Suprapubic skin (tissue), 4 donors: ENCODE measurements at regions not wholly inside any gene's neighbourhood (a gene's known extent, or its start where the extent isn't known, plus 50 kb on each side); places are given as distances from the start of the nearest gene placed in this dataset.

Experiments
- DNase-seq, 2 donors: peaks; one replicate each; pipeline ENCODE4 v3.0.0-alpha.2; 2019; ENCODE audit warnings: low spot score in 2 of 2
- H3K27ac ChIP-seq: fragments of 200-600 bp; sonication (generic); one replicate; pipeline ENCODE4 v1.5.1; 2019
- H3K27me3 ChIP-seq: fragments of 200-600 bp; sonication (generic); one replicate; pipeline ENCODE4 v1.5.1; 2019
- H3K36me3 ChIP-seq: fragments of 200-600 bp; sonication (generic); one replicate; pipeline ENCODE4 v1.5.1; 2019
- H3K4me1 ChIP-seq: fragments of 200-600 bp; sonication (generic); one replicate; pipeline ENCODE4 v1.5.1; 2019
- H3K4me3 ChIP-seq: fragments of 200-600 bp; sonication (generic); one replicate; pipeline ENCODE4 v1.5.1; 2019; ENCODE audit warnings: mild to moderate bottlenecking
- H3K9me3 ChIP-seq: fragments of 200-600 bp; sonication (generic); one replicate; pipeline ENCODE4 v1.5.1; 2019
- CTCF ChIP-seq, 2 donors: fragments of 200-600 bp in 1 of 2; fragments of 450-650 bp in 1 of 2; sonication (generic) in 1 of 2; IDR thresholded peaks; one replicate each; pipeline ENCODE4 v1.5.1; 2016 to 2019; ENCODE audit warnings: antibody characterized with exemption in 2 of 2, mild to moderate bottlenecking in 1 of 2, moderate library complexity in 1 of 2
- EP300 ChIP-seq: sonication (generic); formaldehyde crosslinking; IDR thresholded peaks from one replicate; pipeline ENCODE4 v1.6.1; 2017; ENCODE audit warnings: antibody characterized with exemption
- POLR2A ChIP-seq, 2 donors: fragments of 450-650 bp; IDR thresholded peaks; one replicate each; pipeline ENCODE4 v1.6.1; 2017; ENCODE audit warnings: antibody characterized with exemption in 2 of 2, mild to moderate bottlenecking in 2 of 2, moderate library complexity in 2 of 2
- POLR2AphosphoS5 ChIP-seq, 3 donors: sonication (generic); formaldehyde crosslinking; IDR thresholded peaks; one replicate each; pipeline ENCODE4 v1.6.1; 2017; ENCODE audit warnings: antibody characterized with exemption in 3 of 3
- WGBS: methylation state at CpG from one replicate; pipeline ENCODE4 v1.1.5; 2018; 5-methylcytosine and 5-hydroxymethylcytosine counted together

GRCh38 chr3:176428552-176428951 is 768.7 kb downstream of the TBL1XR1 start:
- Histone ChIP-seq H3K27ac (no peak overlapping the region), H3K27me3 (no peaks in the 10 kb centered on the region), H3K36me3 (no peaks in the 10 kb centered on the region), H3K9me3 (no peaks in the 10 kb centered on the region), H3K4me3 (no peak overlapping the region), H3K4me1 (peaks cover 3% of the 10 kb centered on the region)
- DNase-seq, result no peak
- TF ChIP-seq EP300 (no peak), POLR2AphosphoS5 (IDR thresholded peaks at IDR 0.05) (no peak), POLR2A (IDR thresholded peaks at IDR 0.05) (no peak), CTCF (IDR thresholded peaks at IDR 0.05) (no peak)
- WGBS, result 60% methylated on average over 4 of the region's 4 CpGs

GRCh38 chr3:176426371-176426770 is 770.9 kb downstream of the TBL1XR1 start:
- no peak for DNase-seq
- no peak overlapping the region for H3K4me3 ChIP-seq
- H3K27ac ChIP-seq, result no peak overlapping the region
- H3K9me3 ChIP-seq, result no peaks in the 10 kb centered on the region
- peaks cover 3% of the 10 kb centered on the region for H3K4me1 ChIP-seq
- no peaks in the 10 kb centered on the region for H3K36me3 ChIP-seq
- no peaks in the 10 kb centered on the region for H3K27me3 ChIP-seq
- TF ChIP-seq POLR2A (IDR thresholded peaks at IDR 0.05) (no peak), EP300 (no peak), CTCF (IDR thresholded peaks at IDR 0.05) (no peak), POLR2AphosphoS5 (IDR thresholded peaks at IDR 0.05) (no peak)

- H3K27me3 ChIP-seq, result no peaks in the 10 kb centered on the region
- H3K9me3 ChIP-seq, result no peaks in the 10 kb centered on the region
- no peaks in the 10 kb centered on the region for H3K4me1 ChIP-seq
- DNase-seq, result no peak
- no peak for TF ChIP-seq CTCF (IDR thresholded peaks at IDR 0.05)
- TF ChIP-seq POLR2AphosphoS5 (IDR thresholded peaks at IDR 0.05), result no peak
- TF ChIP-seq EP300, result no peak
- no peak for TF ChIP-seq POLR2A (IDR thresholded peaks at IDR 0.05)
- H3K4me3 ChIP-seq, result no peak overlapping the region
- WGBS, result 75% methylated on average over 3 of the region's 3 CpGs
- no peak overlapping the region for H3K27ac ChIP-seq
- H3K36me3 ChIP-seq, result no peaks in the 10 kb centered on the region
Observed at GRCh38 chr3:176416870-176417269, 780.4 kb downstream of the TBL1XR1 start.

- TF ChIP-seq POLR2A (IDR thresholded peaks at IDR 0.05) (no peak), POLR2AphosphoS5 (IDR thresholded peaks at IDR 0.05) (no peak), CTCF (IDR thresholded peaks at IDR 0.05) (no peak), EP300 (no peak)
- no peaks in the 10 kb centered on the region for H3K4me1 ChIP-seq
- H3K36me3 ChIP-seq, result no peaks in the 10 kb centered on the region
- H3K27ac ChIP-seq, result no peak overlapping the region
- H3K4me3 ChIP-seq, result no peak overlapping the region
- 53% methylated on average over 4 of the region's 4 CpGs for WGBS
- no peaks in the 10 kb centered on the region for H3K27me3 ChIP-seq
- no peaks in the 10 kb centered on the region for H3K9me3 ChIP-seq
- DNase-seq, result no peak
Observed at GRCh38 chr3:176415661-176416295, 781.5 kb downstream of the TBL1XR1 start.

GRCh38 chr3:176412771-176413170 is 784.5 kb downstream of the TBL1XR1 start:
- DNase-seq, result no peak
- Histone ChIP-seq H3K27ac (no peak overlapping the region), H3K27me3 (no peaks in the 10 kb centered on the region), H3K9me3 (no peaks in the 10 kb centered on the region), H3K4me1 (no peaks in the 10 kb centered on the region), H3K4me3 (no peak overlapping the region), H3K36me3 (no peaks in the 10 kb centered on the region)
- TF ChIP-seq POLR2AphosphoS5 (IDR thresholded peaks at IDR 0.05), result no peak
- TF ChIP-seq EP300, result no peak
- no peak for TF ChIP-seq POLR2A (IDR thresholded peaks at IDR 0.05)
- TF ChIP-seq CTCF (IDR thresholded peaks at IDR 0.05), result no peak
- WGBS, result 43% methylated on average over 3 of the region's 3 CpGs
